ENCODE measurements at regions not wholly inside any gene's neighbourhood (a gene's known extent, or its start where the extent isn't known, plus 50 kb on each side); places are given as distances from the start of the nearest gene placed in this dataset.

GRCh38 chr18:29259838-29260237, 1082.9 kb upstream of the CDH2 start:
- intact Hi-C loops (cut with DNase I) = no loop called here
- ATAC-seq (no peak), DNase-seq (no peak)
- Histone ChIP-seq H3K4me3 (no peak overlapping the region), H3K9me3 (peaks cover 0 to 9% (median 0%) of the 10 kb centered on the region in 12 donors), H3K4me1 (no peaks in the 10 kb centered on the region), H3K27ac (no peak overlapping the region), H3K36me3 (no peaks in the 10 kb centered on the region), H3K27me3 (no peaks in the 10 kb centered on the region)
- 64 to 74% (median 65%) methylated on average over 2 of the region's 2 CpGs for WGBS, 4 donors
- TF ChIP-seq POLR2A (IDR thresholded peaks at IDR 0.05) (no peak), CTCF (IDR thresholded peaks at IDR 0.05) (no peak)

DNA sequence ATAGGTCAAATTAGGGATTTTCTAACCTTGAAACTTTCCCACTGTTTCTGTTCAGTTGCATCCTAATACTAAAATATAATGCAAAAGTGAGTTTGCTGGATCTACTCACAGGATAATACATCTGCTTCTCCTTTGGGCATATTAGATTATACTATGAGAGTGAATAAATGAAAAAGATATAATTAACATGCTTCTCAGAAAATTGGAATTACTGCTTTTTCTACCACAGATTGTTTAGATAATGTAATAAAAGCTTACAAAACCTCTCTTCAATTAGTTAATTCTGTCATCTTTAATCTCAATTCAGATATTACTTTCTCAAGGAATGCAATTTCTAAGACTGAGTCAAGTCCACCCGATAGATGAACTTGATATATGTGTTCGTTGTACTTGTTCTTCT, 1077.2 kb upstream of the CDH2 start:
- Histone ChIP-seq H3K36me3 (no peaks in the 10 kb centered on the region), H3K4me3 (no peak overlapping the region)
- intact Hi-C loops (cut with DNase I) = no loop called here

GRCh38 chr18:29251681-29252080, 1074.8 kb upstream of the CDH2 start:
- Histone ChIP-seq H3K4me1 (no peaks in the 10 kb centered on the region), H3K36me3 (no peaks in the 10 kb centered on the region), H3K9me3 (no peaks in the 10 kb centered on the region), H3K27me3 (no peaks in the 10 kb centered on the region), H3K4me3 (no peak overlapping the region), H3K27ac (no peak overlapping the region)
- 53 to 68% (median 63%) methylated on average over 1 of the region's 1 CpG for WGBS, 4 donors
- intact Hi-C loops (cut with DNase I) = no loop called here
- DNase-seq (no peak), ATAC-seq (no peak)
- no peak for TF ChIP-seq CTCF (IDR thresholded peaks at IDR 0.05)

More for the DNA sequence above, 1077.2 kb upstream of the CDH2 start:
- WGBS, 4 donors = 92 to 95% (median 93%) methylated on average over 2 of the region's 2 CpGs
- no peaks in the 10 kb centered on the region for H3K27me3 ChIP-seq
- no peak overlapping the region for H3K27ac ChIP-seq
- ATAC-seq (no peak), DNase-seq (no peak)
- TF ChIP-seq POLR2A (IDR thresholded peaks at IDR 0.05) (no peak), CTCF (IDR thresholded peaks at IDR 0.05) (no peak)
- no peaks in the 10 kb centered on the region for H3K4me1 ChIP-seq
- H3K9me3 ChIP-seq = no peaks in the 10 kb centered on the region

DNA sequence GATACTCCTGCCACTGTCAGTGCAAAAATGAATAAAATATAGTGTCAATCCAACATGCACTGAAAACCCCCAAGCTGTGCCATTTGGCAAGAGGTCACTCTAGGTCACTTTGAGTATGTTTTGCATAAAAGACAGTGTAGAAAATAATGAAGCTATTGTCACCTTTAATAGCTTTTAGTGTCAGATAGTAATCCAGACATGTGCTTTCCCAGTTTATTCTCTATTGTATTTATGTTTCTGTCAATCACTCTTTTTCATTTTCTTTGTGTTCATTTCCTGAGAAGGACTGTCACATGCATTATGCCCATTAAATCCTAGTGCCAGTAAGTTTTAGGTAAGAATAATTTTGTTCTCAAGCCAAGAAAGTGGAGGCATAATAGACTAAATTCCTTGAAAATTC, 1073.9 kb upstream of the CDH2 start:
- no peaks in the 10 kb centered on the region for H3K9me3 ChIP-seq
- TF ChIP-seq POLR2A (IDR thresholded peaks at IDR 0.05) (no peak), CTCF (IDR thresholded peaks at IDR 0.05) (no peak)
- no peaks in the 10 kb centered on the region for H3K4me1 ChIP-seq
- H3K27me3 ChIP-seq = no peaks in the 10 kb centered on the region
- no peak overlapping the region for H3K4me3 ChIP-seq
- ATAC-seq (no peak), DNase-seq (no peak)
- intact Hi-C loops (cut with DNase I) = no loop called here
- H3K27ac ChIP-seq = no peak overlapping the region
- H3K36me3 ChIP-seq = no peaks in the 10 kb centered on the region

Data from heart left ventricle (tissue), 16 donors.